HFF-Myc (cell line): ENCODE measurements at regions not wholly inside any gene's neighbourhood (a gene's known extent, or its start where the extent isn't known, plus 50 kb on each side); places are given as distances from the start of the nearest gene placed in this dataset.

ENCODE experiments used
- DNase-seq: peaks from one replicate; pipeline ENCODE4 v3.0.0-alpha.2; 2011; ENCODE audit warnings: low read depth; ENCODE audit errors: extremely low read depth
- H3K4me3 ChIP-seq: replicated peaks from 2 replicates; pipeline ENCODE4 v1.5.1; 2011; ENCODE audit warnings: low read depth, mild to moderate bottlenecking, control low read depth, low read length
- TF ChIP-seq, protein P1 (sequence below): IDR thresholded peaks from 2 replicates; pipeline ENCODE4 v1.5.1; 2012; ENCODE audit warnings: mild to moderate bottlenecking, low read depth, low read length, control low read depth; ENCODE audit errors: missing control alignments

- no peak for DNase-seq
- TF ChIP-seq, protein P1, sequence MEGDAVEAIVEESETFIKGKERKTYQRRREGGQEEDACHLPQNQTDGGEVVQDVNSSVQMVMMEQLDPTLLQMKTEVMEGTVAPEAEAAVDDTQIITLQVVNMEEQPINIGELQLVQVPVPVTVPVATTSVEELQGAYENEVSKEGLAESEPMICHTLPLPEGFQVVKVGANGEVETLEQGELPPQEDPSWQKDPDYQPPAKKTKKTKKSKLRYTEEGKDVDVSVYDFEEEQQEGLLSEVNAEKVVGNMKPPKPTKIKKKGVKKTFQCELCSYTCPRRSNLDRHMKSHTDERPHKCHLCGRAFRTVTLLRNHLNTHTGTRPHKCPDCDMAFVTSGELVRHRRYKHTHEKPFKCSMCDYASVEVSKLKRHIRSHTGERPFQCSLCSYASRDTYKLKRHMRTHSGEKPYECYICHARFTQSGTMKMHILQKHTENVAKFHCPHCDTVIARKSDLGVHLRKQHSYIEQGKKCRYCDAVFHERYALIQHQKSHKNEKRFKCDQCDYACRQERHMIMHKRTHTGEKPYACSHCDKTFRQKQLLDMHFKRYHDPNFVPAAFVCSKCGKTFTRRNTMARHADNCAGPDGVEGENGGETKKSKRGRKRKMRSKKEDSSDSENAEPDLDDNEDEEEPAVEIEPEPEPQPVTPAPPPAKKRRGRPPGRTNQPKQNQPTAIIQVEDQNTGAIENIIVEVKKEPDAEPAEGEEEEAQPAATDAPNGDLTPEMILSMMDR, result no peak
- no peak overlapping the region for H3K4me3 ChIP-seq
These were observed 713.4 kb downstream of the PCDH18 start for GRCh38 chr4:136818811-136819330.

DNA sequence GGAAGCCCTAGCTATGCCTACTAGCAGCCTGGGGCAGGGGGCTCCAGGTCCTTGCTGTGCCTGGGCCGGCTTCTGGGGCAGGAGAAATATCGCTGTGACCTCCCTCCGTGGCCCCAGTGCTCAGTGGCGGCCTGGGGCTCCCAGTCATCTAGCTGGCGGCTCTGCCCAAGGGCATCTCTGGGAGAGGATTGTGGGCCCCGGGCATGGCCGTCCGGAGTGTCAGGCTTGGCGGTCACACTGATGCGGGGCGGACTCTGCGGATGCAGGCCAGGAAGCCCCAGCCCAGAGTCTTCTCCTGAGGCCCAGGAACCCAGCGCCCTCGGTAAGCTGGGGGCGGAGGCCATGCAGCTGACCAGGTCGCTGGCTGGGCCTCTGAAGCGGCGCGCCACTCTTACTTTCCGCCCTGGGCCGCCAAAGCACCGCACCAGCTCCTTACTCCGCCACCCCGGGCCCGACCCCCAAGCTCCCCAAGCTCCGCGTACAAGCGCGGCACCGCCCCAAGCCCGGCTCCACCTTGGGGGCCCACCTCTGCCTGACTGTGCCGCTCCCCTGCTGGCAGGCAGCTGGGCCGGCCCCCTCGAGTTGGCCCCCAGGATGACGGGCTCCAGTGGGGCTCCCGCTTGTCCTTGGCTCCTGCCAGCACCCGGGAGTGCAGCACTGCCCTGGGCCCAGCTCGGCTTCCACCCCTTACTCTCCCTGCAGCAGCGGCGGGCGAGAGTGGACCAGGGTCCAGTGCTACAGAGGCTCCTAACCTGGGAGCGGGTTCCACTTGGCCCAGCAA, 720.0 kb downstream of the PCDH18 start:
- no peak overlapping the region for H3K4me3 ChIP-seq

DNA sequence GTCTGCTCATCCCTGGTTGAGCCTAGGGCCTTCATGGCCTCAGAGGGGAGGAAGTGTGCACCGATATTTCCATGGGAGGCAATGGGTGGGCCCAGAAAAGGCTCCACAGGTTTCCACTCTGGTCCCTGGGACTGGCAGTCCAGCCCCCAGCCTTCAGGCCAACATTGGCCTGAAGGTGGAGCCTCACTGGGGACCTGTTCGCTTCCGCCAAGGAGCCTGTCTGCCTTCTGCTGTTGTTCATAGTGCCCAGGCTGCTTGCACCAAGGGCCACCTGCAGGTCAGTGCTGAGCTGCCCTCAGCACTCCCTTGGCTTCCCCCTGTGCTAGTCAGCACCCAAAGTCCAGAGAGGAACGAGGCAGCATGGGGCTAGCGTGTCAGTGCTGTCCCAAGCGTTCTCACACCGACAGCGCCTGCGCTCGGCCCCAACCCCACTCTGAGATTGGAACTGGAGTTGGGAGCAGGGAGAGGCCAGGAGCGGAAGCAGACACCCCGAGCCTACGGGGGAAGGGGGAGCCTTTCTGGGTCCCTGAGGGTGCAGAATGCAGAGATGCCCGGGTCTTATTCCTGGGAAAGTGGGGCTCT, 720.7 kb downstream of the PCDH18 start:
- H3K4me3 ChIP-seq, result no peak overlapping the region
- TF ChIP-seq, protein P1, result no peak

More for the DNA sequence above, 720.0 kb downstream of the PCDH18 start:
- DNase-seq, result no peak
- TF ChIP-seq, protein P1, result no peak

DNA sequence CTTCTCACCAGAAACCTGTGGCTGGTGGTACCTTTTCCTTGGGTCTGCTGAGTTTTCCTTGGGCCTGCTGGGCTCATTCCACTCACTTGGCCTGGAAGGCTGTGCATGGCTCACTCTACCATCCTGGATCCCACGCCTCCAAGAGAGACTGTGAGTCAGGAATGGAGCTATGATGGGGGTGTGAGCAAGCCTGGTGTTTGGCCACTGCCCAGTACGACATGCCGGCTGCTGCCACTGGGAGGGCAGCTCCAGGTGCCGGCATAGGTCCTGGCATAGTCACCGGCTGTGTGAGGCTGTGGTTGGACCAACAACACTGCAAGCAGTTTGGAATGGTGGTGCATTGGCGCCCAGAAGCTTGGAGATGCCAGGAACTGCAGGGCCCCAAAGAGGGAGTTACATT, 721.7 kb downstream of the PCDH18 start:
- no peak for DNase-seq
- H3K4me3 ChIP-seq, result no peak overlapping the region
- TF ChIP-seq, protein P1, result no peak

More for the DNA sequence above, 720.7 kb downstream of the PCDH18 start:
- no peak for DNase-seq

DNA sequence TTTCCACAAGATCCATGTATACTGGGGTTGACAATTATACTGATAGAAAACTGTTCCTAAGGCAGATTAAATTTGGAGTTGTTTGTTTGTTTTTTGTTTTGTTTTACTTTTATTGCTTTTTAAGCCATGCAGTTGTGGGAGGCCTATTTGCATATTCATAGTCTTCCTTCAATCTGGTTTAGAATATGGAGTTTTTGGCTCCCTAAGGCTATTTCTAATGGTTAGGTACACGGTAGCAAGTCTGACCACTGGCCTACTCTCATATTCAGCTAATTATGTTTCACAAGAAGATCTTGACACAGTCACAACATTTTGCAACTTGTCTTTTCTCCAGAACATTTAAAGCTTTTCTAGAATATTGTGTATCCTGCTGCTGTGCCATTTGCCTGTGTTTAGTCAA, 725.5 kb downstream of the PCDH18 start:
- H3K4me3 ChIP-seq, result no peak overlapping the region
- no peak for DNase-seq
- TF ChIP-seq, protein P1, result no peak

DNA sequence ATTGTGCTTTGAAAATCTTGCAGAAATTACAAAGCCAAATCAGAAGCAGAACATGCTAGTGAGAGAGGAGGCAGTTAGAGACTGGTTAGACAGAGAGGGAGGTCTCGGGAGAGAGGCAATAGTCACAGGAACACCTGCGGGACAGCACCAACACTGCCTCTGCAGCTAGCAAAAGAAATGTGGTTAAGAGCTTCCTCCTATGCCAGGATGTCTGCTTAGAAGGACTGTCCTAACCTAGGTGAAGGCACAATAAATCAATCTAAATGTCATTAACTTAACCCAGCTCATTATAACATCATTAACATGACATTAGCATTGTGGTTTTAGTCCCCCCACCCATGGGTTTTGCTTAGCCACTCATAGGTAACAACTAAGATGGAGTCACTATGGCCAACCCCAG, 726.7 kb downstream of the PCDH18 start:
- DNase-seq, result no peak
- H3K4me3 ChIP-seq, result no peak overlapping the region
- TF ChIP-seq, protein P1, result no peak

- TF ChIP-seq, protein P1, result no peak
- H3K4me3 ChIP-seq, result no peak overlapping the region
- no peak for DNase-seq
These were observed 728.9 kb downstream of the PCDH18 start for GRCh38 chr4:136803433-136803832.
